ENCODE measurements at regions not wholly inside any gene's neighbourhood (a gene's known extent, or its start where the extent isn't known, plus 50 kb on each side); places are given as distances from the start of the nearest gene placed in this dataset.

GRCh38 chr2:238985041-238985729 lies 137.3 kb downstream of the TWIST2 start:
- no peak for TF ChIP-seq CTCF (IDR thresholded peaks at IDR 0.05)
- TF ChIP-seq POLR2A (IDR thresholded peaks at IDR 0.05) = no peak
